Activated CD8-positive, alpha-beta memory T cell treated with anti-CD3 and anti-CD28 coated beads, Interleukin-2, amount 50 U/mL, for 1 hour (primary cell): ENCODE measurements at regions not wholly inside any gene's neighbourhood (a gene's known extent, or its start where the extent isn't known, plus 50 kb on each side); places are given as distances from the start of the nearest gene placed in this dataset.

Experiments used
- DNase-seq: peaks from one replicate; pipeline ENCODE4 v3.0.0-alpha.2; 2020; ENCODE audit errors: extremely low read depth

- DNase-seq: no peak
Observed at GRCh38 chr4:19992471-19993093, 259.1 kb upstream of the SLIT2 start.

GRCh38 chr4:19987746-19988145 lies 264.0 kb upstream of the SLIT2 start:
- DNase-seq: no peak

GRCh38 chr4:19983072-19983471 lies 268.6 kb upstream of the SLIT2 start:
- no peak for DNase-seq

DNA sequence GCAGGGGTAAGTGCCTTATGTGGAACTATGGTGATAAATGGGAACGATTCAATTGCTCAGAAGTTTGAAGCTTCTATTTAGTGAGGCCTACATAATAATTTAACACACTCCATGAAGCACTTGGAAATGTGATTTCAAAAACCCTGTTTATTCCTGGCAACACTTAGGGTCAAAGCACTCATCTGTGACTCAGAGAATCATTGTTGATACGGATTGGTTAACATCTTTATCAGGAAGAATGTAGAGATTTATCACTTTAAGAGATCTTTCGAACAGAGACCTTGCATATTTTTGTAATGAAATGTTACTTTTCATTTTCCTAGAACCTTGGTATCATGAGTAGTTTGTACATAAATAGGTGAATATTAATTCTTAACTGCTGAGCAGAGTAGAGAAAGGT lies 269.1 kb upstream of the SLIT2 start:
- DNase-seq: no peak

DNA sequence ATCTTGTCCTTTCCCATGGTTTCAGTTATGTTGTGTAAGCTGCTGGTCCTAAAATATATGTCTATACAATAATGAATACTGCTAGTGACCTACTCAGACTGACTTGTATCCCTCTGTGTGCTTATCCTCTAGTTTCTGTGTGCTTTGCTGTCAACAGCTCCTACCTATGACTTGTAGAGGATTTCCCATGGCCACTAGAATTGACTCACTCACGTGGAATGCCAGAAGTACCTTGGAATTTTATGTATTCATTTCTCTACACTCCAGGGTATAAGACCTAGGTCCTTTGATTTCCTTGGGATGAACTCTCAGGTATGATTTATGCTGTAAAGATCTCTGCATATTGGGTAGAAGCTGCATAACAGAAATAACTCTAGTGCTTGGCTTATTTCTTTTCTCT lies 279.9 kb upstream of the SLIT2 start:
- DNase-seq: no peak

DNA sequence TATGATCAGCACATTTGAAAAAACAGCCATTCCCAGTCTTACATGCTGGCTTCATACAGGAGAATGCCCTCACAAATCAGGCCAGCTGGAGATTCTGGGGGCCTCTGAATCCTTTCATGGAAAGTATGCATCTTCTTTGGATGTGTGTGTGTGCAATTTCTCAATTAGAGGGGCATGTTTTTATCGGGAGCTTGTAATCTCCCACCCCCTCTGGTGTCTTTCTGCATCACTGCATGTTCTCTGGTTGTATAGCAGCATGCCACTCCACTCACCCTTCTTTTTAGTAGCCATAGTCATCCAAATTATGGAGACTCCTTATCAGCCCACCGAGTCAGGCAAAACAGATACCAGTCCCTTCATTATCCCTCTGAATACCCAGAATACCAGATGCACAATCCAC lies 282.2 kb upstream of the SLIT2 start:
- no peak for DNase-seq

GRCh38 chr4:19961091-19961490 lies 290.6 kb upstream of the SLIT2 start:
- DNase-seq: no peak

- DNase-seq: no peak
Observed at GRCh38 chr4:19958848-19959247, 292.9 kb upstream of the SLIT2 start.

- no peak for DNase-seq
Observed at GRCh38 chr4:19947349-19947748, 304.4 kb upstream of the SLIT2 start.

- DNase-seq: no peak
Observed at GRCh38 chr4:19945979-19946380, 305.7 kb upstream of the SLIT2 start.

DNA sequence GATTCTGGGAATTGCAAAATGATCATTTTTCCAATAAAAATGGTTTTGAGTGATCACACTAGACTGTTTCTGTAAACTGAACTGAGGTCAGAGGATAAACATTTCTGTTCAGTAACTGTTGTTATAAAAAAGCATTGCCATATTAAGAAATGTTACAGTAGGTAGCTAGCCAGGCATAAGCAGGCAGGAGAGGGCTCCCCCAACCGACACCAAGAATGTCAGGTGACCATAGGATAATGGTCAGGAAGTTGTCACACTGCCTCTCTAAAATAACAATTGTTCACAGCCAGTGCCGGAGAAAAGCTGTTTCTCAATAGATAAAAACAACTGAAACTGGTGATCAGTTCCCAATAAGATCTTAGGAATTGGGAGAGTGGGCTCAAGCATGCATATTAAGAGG lies 306.2 kb upstream of the SLIT2 start:
- DNase-seq: no peak

GRCh38 chr4:19944806-19945205 lies 306.9 kb upstream of the SLIT2 start:
- no peak for DNase-seq

GRCh38 chr4:19944251-19944650 lies 307.5 kb upstream of the SLIT2 start:
- DNase-seq: no peak

DNA sequence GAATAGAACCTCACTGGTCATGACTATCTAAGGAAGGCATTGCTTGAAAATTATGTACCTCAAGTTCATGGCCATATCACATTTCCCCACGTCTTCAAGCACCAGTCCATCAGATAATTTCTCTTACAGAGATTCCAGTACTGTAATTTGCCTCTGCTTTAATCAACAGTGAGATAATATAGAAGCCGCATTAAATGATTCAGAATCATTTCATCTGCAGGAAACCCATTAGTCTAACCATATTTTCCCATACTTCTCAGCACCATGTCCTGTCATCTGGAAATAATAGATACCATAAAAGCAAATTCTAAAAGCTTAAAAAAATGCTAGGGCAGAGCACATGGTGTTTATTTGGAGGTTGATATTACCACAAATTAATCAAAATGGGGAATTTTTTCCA lies 310.3 kb upstream of the SLIT2 start:
- DNase-seq: no peak

DNA sequence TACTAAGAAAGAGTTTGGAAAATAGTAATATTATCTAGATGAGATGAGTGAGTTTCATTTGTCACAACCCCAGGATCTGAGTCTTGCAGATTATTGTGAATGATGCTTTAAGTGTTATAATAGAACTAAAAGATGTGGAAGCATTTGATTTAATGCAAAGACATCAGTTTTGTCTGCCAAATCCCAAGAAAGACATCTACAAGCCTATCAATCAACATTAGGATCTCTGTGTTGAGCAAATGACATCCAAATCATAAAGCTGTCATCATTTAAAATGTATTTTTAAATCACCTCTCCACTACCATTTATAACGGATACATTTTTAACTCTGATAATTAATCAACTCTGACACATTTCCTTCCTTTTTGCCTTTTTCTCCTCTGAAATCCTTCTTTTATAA lies 310.8 kb upstream of the SLIT2 start:
- DNase-seq: no peak

GRCh38 chr4:19936476-19936875 lies 315.2 kb upstream of the SLIT2 start:
- DNase-seq: no peak

GRCh38 chr4:19930742-19931141 lies 321.0 kb upstream of the SLIT2 start:
- no peak for DNase-seq

GRCh38 chr4:19927381-19927780 lies 324.3 kb upstream of the SLIT2 start:
- no peak for DNase-seq

- DNase-seq: no peak
Observed at GRCh38 chr4:19925516-19925915, 326.2 kb upstream of the SLIT2 start.

DNA sequence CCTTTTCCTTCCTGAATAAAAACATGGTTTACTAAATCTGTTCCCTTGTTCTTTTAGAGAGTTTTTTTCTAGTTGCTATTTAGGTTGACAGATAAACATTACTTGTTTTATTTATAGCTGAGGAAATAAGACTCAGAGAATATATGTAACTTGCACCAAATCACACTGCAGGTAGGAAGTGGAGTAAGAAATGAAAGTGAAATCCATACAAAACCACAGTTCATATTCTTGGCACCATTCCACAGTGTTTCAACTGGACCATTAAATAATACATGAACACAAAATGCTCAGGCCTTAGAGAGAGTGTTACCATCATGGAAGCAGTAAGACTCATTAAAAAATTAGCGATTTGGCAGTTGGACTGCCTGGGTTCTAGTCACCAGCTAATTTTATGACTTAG lies 326.9 kb upstream of the SLIT2 start:
- no peak for DNase-seq

DNA sequence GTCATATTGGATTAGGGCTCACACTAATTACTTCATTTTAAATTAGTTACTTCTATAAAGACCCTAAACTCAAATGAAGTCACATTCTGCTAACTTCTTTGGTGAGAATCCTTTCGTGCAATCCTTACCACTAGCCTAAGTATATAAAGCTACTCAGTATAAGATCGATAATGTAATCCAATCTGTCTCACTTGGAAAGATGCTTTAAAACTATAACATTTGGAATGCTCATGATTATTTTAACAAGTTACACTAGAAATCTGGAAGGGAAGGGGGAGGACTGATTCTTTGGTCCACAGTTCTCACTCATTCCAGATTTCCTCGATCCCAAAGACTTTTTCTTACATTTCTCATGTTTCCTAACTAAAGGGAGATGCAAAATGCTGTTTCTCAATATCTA lies 336.4 kb upstream of the SLIT2 start:
- DNase-seq: no peak

GRCh38 chr4:19913650-19914049 lies 338.1 kb upstream of the SLIT2 start:
- DNase-seq: no peak

DNA sequence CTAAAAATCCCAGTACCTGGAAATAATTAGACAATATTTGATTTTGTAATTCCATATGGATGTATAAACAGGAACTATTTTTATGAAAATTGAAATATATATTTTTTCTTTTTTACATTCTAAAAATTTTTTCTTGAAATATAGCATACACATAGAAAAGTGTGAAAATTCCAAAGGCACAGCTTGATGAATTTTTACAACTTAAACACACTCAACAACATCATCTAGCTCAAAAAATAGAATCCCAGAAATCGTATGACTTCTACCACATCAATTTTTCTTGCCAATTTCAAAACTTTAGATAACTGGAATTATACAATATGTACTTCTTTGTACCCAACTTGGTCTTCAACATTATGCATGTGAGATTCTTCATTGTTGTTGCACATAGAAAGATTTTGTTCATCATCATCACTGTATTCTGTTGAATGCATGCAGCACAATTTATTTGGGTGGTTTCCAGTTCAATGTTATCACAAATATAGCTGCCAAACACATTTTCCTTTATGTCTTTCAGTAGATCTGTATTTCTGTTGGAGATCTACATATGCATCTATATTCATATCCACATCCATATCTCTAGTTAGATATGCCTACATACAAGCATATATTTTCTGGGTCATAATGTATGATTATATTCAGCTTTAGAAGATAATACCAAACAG lies 340.7 kb upstream of the SLIT2 start:
- DNase-seq: no peak

GRCh38 chr4:19905024-19905423 lies 346.7 kb upstream of the SLIT2 start:
- no peak for DNase-seq
